ENCODE measurements at regions not wholly inside any gene's neighbourhood (a gene's known extent, or its start where the extent isn't known, plus 50 kb on each side); places are given as distances from the start of the nearest gene placed in this dataset.
A peak's percentile ranks its signal among the peaks of the same experiment; 100 is the strongest.

DNA sequence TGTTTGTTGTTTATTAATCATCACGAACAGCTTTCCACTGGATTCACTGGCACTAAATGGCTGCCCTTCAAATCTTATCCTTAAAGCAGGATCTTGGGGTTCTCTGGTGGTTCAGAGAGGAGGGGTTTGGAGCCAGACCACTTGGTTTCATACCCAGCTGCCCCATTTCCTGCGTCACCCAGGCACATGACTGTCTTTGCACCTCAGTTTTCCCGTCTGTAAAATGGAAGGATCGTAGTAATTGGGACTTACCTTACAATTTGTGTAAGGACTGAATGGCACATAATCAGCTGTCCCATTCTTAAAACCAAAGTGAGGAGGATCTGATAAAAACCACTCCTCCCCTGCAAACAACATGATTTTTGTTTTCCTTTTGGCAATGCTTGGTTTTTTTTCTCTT lies 318.3 kb downstream of the ZNF536 start:
- no peak for TF ChIP-seq POLR2A (IDR thresholded peaks at IDR 0.05; ENCODE audit: low read depth, low read length)
- no peak for TF ChIP-seq PAX5 (IDR thresholded peaks at IDR 0.05; ENCODE audit: insufficient read depth, low read length, severe bottlenecking)
- DNase-seq (ENCODE audit: insufficient read length, low spot score) = no peak
- no peak for FAIRE-seq

DNA sequence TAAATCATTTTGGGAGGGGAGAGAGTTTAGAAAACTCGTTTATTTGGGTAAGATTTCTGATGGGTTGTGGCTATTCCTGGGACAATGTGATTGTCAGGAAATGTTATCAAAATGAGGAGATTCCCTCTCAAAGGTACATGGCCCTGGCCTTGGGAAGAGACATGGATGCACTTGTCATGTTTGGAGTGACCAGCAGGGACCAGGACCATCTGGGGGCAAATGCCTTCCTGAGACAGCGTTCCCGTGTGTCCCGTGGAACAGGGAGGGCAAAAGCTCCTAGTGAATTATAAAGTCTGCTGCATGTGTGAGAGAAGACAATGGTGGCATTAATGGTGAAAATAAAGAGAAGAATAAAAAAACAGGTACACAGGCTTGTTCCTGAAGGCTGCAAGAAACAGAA lies 317.3 kb downstream of the ZNF536 start:
- DNase-seq (ENCODE audit: insufficient read length, low spot score) = no peak
- TF ChIP-seq POU2F2 (IDR thresholded peaks at IDR 0.05; ENCODE audit: low read depth, low read length) (no peak), SPI1 (IDR thresholded peaks at IDR 0.05; ENCODE audit: low read depth, low read length) (no peak), POLR2AphosphoS5 (IDR thresholded peaks at IDR 0.05; ENCODE audit: low read depth, low read length) (no peak), POLR2A (IDR thresholded peaks at IDR 0.05; ENCODE audit: low read depth, low read length) (no peak), PAX5 (IDR thresholded peaks at IDR 0.05; ENCODE audit: insufficient read depth, low read length, severe bottlenecking) (no peak)
- FAIRE-seq = no peak

DNA sequence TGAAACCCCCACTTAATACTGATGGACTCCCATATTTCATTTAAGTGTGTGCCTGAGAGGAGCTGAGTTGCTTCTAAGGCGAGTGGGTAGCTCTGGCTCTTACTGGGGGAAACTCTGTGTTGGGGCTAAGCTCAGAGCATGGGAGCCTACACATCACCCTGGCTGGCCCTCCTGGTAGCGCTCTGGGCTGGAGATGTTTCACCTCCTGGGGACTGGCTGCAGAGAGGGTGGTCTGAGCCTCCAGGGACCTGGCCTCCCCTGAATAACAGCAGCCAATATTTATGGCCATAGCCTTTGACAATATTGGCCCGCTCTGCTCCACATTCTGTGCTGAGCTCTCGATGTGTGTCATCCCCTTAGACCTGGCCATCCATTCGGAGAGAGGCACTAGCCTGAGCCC lies 316.5 kb downstream of the ZNF536 start:
- no peak for DNase-seq (ENCODE audit: insufficient read length, low spot score)
- TF ChIP-seq POU2F2 (IDR thresholded peaks at IDR 0.05; ENCODE audit: low read depth, low read length) (no peak), PAX5 (IDR thresholded peaks at IDR 0.05; ENCODE audit: insufficient read depth, low read length, severe bottlenecking) (no peak), TAF1 (IDR thresholded peaks at IDR 0.05; ENCODE audit: low read depth, low read length) (no peak), SPI1 (IDR thresholded peaks at IDR 0.05; ENCODE audit: low read depth, low read length) (no peak), POLR2A (IDR thresholded peaks at IDR 0.05; ENCODE audit: low read depth, low read length) (no peak), POLR2AphosphoS5 (IDR thresholded peaks at IDR 0.05; ENCODE audit: low read depth, low read length) (no peak)
- no peak for FAIRE-seq

DNA sequence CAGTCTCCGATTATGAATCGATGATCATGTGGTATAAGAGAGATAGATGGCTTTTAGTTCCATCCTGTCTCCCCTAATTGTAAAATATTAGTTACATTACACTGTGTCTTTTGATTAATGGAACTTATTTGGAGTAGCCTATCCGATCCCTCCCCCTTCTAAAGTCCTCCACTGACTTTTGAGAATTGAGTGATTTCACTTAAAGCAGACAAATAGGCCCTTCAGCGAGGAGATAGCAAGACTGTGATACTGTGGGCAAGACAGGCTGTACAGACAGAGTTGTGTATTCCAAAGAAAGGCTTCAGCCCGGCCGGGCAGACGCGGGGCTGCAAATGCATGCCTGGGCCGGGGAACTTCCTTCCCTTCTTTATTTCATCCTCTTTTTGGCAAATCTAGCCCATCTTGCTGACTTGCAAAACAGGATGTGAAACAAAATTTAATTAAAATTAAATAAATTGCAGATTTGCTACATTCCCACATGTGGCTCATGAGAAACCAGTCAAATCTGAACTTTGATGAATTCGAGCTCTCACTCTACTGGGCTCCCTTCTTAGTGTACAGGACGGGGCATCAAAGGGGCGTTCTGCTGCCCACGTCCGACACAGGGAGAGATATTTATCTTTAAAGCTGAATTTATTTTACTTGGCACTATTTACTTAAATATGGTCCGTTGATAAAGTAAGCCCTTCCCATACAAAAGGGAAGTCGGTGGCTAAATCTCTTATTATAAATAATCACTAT lies 314.8 kb downstream of the ZNF536 start:
- TF ChIP-seq TAF1 (IDR thresholded peaks at IDR 0.05; ENCODE audit: low read depth, low read length) (no peak), POLR2AphosphoS5 (IDR thresholded peaks at IDR 0.05; ENCODE audit: low read depth, low read length) (no peak), POU2F2 (IDR thresholded peaks at IDR 0.05; ENCODE audit: low read depth, low read length) (no peak), POLR2A (IDR thresholded peaks at IDR 0.05; ENCODE audit: low read depth, low read length) (no peak), SPI1 (IDR thresholded peaks at IDR 0.05; ENCODE audit: low read depth, low read length) (no peak), PAX5 (IDR thresholded peaks at IDR 0.05; ENCODE audit: insufficient read depth, low read length, severe bottlenecking) (no peak)
- FAIRE-seq = no peak

DNA sequence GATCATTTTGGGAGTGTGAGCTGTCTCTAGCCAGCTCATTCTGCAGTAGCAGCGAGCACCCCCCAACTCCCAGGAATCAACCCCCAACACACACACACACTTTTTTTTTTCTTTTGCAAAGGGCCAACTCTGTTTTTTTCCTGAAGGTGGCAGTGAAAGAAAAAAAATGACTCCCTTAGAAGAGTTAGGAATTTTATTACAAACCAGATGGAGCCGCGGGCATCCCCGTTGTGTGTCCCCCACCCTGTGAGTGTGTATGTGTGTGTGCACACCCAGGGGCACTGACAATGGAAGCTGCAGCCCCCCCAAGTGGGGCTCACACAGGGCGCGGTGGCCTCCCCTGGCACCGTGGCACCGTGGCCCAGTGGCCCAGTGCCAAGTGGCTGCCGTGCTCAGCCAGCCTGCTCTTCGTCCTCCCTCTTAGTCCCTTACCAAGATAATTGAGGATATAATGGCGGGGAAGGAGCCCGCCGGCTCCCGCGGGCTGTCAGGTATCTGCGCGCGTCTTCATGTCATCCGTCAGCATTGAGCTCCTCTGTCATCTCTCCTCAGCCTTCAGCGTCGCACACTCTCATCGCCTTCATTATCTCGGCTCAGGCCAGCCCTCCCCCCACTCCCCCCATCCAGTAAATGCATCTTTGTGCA lies 314.1 kb downstream of the ZNF536 start:
- DNase-seq (ENCODE audit: insufficient read length, low spot score) = no peak
- FAIRE-seq = no peak
- no peak for TF ChIP-seq PAX5 (IDR thresholded peaks at IDR 0.05; ENCODE audit: insufficient read depth, low read length, severe bottlenecking)
- TF ChIP-seq POU2F2 (IDR thresholded peaks at IDR 0.05; ENCODE audit: low read depth, low read length) = no peak
- TF ChIP-seq SPI1 (IDR thresholded peaks at IDR 0.05; ENCODE audit: low read depth, low read length) = no peak
- TF ChIP-seq POLR2AphosphoS5 (IDR thresholded peaks at IDR 0.05; ENCODE audit: low read depth, low read length) = no peak
- TF ChIP-seq TAF1 (IDR thresholded peaks at IDR 0.05; ENCODE audit: low read depth, low read length) = no peak
- TF ChIP-seq POLR2A (IDR thresholded peaks at IDR 0.05; ENCODE audit: low read depth, low read length) = no peak

More for the DNA sequence above, 314.8 kb downstream of the ZNF536 start:
- no peak for DNase-seq (ENCODE audit: insufficient read length, low spot score)

DNA sequence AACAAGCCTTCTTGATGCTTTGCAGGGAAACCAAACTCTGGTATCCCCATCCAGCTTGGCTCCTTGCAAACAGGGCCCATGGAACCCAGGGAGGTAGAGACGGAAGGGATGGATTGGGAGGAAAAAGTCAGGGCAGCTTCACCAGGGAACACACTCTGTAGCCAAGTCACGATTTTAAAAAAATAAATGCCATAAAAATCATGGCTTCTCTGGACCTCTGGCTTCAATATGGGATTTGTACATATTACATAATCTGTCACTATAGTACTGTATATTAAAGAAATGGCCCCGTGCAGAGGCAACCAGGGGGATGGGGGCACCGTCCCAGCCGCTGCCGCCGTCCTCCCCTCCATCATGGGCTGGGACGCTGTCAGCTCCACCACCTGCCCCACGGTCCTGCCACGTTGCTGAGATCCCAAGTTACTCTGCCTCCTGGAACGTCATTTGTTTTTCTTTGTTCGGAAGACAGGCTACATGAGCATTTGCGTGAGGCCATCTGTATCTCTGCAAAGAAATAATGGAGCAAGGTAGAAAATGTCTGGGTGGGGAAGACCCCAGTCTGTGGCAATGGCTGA lies 313.3 kb downstream of the ZNF536 start:
- FAIRE-seq (no peak), DNase-seq (ENCODE audit: insufficient read length, low spot score) (no peak)
- TF ChIP-seq POU2F2 (IDR thresholded peaks at IDR 0.05; ENCODE audit: low read depth, low read length) (no peak), POLR2AphosphoS5 (IDR thresholded peaks at IDR 0.05; ENCODE audit: low read depth, low read length) (no peak), POLR2A (IDR thresholded peaks at IDR 0.05; ENCODE audit: low read depth, low read length) (no peak), SPI1 (IDR thresholded peaks at IDR 0.05; ENCODE audit: low read depth, low read length) (no peak), TAF1 (IDR thresholded peaks at IDR 0.05; ENCODE audit: low read depth, low read length) (no peak), PAX5 (IDR thresholded peaks at IDR 0.05; ENCODE audit: insufficient read depth, low read length, severe bottlenecking) (no peak)

DNA sequence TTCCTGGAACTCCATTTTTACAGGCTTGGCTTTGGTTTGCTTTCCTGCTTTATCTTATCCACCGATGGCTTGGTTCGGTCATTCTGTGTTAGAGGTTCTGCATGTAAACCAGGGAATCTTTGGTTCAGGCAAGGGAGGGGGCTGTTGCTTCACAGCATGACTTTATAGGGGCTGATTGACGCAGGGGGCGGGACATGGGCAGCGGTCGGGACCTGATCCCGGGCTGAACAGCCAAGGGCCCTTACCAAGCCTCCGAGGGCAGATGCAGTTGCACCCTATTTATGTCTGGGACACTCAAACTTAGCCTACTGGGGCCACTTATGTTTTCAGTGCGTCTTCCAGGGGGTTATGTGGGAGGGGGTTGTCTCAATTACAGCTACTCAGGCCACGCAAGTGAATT lies 312.4 kb downstream of the ZNF536 start:
- FAIRE-seq (no peak), DNase-seq (ENCODE audit: insufficient read length, low spot score) (no peak)
- TF ChIP-seq PAX5 (IDR thresholded peaks at IDR 0.05; ENCODE audit: insufficient read depth, low read length, severe bottlenecking) (no peak), POU2F2 (IDR thresholded peaks at IDR 0.05; ENCODE audit: low read depth, low read length) (no peak), SPI1 (IDR thresholded peaks at IDR 0.05; ENCODE audit: low read depth, low read length) (no peak), POLR2AphosphoS5 (IDR thresholded peaks at IDR 0.05; ENCODE audit: low read depth, low read length) (no peak), TAF1 (IDR thresholded peaks at IDR 0.05; ENCODE audit: low read depth, low read length) (no peak), POLR2A (IDR thresholded peaks at IDR 0.05; ENCODE audit: low read depth, low read length) (no peak)

DNA sequence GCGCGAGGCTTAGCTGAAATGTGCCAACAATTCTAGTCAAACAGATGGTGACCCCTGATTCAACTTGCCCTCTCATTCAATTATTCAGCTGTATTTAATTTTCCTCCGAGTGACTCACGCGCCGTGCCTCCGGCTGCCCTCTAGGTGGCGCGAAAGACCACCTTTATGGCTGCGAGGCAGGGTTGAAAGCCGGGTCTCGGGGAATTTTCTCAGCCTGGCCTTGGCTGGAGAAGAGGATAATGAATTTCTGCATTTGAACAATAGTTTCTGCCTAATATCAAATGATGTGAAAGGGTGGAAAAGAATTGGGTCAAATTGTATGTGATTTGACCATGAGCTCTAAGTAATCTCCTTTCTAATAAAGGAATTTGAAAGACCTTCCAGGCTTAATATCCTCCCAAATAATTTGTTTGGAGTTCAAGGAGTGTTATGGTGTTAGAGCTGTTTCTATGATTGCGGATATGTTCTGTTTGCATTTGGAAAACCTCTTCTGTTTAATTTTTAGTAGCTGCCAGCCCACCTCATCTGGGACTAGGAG lies 310.9 kb downstream of the ZNF536 start:
- TF ChIP-seq POLR2AphosphoS5 (IDR thresholded peaks at IDR 0.05; ENCODE audit: low read depth, low read length) (no peak), SPI1 (IDR thresholded peaks at IDR 0.05; ENCODE audit: low read depth, low read length) (no peak), PAX5 (IDR thresholded peaks at IDR 0.05; ENCODE audit: insufficient read depth, low read length, severe bottlenecking) (no peak), POLR2A (IDR thresholded peaks at IDR 0.05; ENCODE audit: low read depth, low read length) (no peak), TAF1 (IDR thresholded peaks at IDR 0.05; ENCODE audit: low read depth, low read length) (no peak), POU2F2 (IDR thresholded peaks at IDR 0.05; ENCODE audit: low read depth, low read length) (no peak)
- FAIRE-seq = no peak
- DNase-seq (ENCODE audit: insufficient read length, low spot score) = peak; percentile 69
